Fibroblast of mammary gland (primary cell): ENCODE measurements at regions not wholly inside any gene's neighbourhood (a gene's known extent, or its start where the extent isn't known, plus 50 kb on each side); places are given as distances from the start of the nearest gene placed in this dataset.

ENCODE experiments used
- DNase-seq: peaks from one replicate; pipeline ENCODE4 v3.0.0-alpha.2; 2010; ENCODE audit warnings: low read depth
- H3K4me3 ChIP-seq: 2 replicates; pipeline ENCODE4 v1.5.1; 2011; ENCODE audit warnings: low read depth, mild to moderate bottlenecking, low read length, moderate library complexity; ENCODE audit not compliant: control insufficient read depth
- TF ChIP-seq, protein P1 (sequence below): conservative IDR thresholded peaks from 2 replicates; pipeline ENCODE4 v1.5.1; 2011; ENCODE audit warnings: low read depth, low read length, inconsistent platforms; ENCODE audit not compliant: control insufficient read depth, insufficient read depth

DNA sequence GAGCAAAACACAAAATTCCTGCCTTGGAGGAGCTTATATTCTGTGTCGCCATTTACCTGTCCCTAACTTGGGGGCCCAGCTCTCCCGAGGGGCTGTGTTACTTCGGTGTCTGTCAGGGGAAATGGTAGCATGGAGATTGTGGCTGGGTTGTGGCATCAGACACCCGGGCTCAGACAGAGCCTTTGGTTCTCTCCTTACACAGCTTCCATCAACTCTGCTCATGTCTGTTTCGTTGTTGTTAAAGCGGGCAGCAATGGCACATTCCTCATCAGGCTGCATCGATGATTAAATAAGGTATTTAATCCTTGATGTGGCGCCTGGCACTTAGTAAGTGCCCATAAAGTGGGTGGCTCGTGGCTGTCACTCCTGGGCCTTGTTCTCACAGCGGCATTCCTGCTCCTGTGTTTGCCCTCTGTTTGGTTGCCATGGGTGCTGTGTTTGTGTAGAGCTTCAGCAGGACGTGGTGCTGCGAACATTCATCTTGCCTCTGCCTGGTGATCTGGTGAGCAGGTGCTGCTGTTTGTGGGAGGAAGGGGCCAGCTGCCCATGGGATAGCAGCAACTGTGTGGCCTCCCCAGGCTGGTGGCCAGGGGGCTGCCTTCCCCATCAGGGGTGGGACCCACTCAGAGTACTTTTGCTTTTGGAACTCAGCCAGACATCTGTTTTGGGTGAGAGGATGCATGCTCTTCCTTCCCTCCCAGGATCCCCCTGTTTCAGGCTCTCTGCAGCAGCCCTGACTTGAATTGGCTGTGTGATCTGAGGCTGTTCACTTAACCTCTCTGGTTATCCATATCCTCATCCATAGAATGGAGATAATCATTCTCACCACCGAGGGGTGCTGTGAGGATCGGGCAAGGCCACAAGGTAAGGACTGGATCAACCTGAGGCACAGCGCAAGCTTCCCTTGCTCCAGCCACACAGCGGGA lies 207.2 kb upstream of the SVIL start:
- TF ChIP-seq, protein P1, sequence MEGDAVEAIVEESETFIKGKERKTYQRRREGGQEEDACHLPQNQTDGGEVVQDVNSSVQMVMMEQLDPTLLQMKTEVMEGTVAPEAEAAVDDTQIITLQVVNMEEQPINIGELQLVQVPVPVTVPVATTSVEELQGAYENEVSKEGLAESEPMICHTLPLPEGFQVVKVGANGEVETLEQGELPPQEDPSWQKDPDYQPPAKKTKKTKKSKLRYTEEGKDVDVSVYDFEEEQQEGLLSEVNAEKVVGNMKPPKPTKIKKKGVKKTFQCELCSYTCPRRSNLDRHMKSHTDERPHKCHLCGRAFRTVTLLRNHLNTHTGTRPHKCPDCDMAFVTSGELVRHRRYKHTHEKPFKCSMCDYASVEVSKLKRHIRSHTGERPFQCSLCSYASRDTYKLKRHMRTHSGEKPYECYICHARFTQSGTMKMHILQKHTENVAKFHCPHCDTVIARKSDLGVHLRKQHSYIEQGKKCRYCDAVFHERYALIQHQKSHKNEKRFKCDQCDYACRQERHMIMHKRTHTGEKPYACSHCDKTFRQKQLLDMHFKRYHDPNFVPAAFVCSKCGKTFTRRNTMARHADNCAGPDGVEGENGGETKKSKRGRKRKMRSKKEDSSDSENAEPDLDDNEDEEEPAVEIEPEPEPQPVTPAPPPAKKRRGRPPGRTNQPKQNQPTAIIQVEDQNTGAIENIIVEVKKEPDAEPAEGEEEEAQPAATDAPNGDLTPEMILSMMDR = no peak
- no peak overlapping the region for H3K4me3 ChIP-seq
- DNase-seq = no peak

DNA sequence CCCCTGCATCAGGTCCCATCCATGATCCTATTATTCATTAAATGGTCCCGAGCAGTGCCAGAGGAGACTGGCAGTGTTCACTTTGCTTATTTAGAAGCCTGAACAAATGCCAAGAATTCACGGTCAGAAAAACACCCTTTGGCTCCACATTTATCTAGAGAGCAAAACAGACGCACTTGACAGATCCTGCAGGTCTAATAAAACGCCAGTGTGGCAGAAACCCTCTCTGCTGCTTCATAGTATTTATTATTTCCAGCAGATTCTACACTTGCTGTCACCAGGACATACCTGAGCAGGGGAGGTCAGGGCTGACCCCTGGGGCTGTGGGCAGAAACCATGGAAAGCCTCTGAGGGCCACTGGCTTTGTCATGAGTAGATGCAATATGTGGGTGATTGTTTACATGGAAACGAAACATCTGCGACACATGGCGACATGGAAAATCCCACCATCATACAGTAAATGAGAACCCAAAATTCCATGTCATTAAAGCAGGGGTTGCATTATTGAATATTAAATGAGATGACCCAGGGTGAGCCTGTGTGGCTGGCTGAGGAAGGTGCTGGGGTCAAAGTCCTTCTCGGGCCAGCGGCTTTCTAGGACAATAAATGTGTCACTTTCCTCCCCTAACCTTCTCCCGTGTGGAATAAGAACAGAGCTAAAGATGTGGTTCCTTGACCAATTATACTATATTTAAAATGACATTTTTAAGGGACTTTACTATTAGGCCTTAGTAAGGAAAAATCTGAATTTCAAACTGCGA lies 205.9 kb upstream of the SVIL start:
- H3K4me3 ChIP-seq = no peak overlapping the region
- DNase-seq = no peak
- TF ChIP-seq, protein P1 = no peak

DNA sequence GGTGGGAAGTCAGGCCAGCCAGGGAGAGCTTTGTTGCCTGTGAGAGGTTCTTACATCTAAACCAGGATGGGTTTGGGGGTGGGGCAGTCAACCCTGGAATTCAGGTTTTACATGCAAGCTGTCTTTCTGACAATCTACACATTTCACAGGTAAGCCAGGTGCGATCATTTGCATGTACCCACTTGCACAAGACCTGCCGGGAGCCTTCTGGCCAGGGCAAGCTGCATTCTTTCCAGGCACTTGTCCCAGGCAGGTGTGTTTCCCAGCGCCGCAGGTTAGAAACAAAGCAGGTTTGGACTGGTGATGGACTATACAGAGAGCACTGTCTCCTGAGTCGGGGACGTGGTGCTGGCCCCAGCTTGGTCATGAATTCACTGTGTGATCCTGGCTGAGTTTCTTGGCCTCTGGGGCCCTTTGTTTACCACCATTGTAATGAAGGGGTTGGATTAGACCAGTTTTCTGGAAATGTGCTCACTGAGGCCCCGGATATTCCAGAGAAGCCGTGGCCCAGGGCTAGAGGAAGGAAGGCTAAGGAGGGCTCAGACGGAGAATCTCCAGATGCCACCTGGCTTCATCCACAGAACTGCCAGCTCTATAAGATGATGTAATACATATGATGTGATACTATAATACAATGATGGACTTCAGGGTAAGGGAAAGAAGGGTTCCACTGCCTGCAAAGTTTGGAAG lies 205.2 kb upstream of the SVIL start:
- H3K4me3 ChIP-seq = no peak overlapping the region
- no peak for DNase-seq
- TF ChIP-seq, protein P1 = no peak

DNA sequence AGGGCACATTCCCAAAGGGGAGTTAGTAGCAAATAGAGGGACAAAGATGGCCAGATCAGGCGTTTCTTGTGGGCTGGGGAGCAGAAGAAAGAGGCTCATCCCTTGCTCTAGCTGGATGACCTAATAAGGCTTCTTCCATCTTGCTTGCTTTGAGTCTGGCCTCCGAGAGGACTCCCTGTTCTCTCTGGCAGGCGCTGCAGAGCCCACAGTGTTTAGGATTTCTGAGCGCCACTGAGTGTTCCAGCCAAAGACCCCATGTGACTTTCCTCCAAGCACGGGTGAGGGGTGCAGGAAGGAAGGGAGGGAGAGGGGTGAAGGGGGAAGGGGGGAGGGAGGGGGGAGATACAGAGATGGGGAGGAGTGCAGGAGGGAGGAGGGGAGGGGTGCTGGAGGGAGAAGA lies 203.8 kb upstream of the SVIL start:
- H3K4me3 ChIP-seq = no peak overlapping the region
- TF ChIP-seq, protein P1 = no peak
- no peak for DNase-seq

DNA sequence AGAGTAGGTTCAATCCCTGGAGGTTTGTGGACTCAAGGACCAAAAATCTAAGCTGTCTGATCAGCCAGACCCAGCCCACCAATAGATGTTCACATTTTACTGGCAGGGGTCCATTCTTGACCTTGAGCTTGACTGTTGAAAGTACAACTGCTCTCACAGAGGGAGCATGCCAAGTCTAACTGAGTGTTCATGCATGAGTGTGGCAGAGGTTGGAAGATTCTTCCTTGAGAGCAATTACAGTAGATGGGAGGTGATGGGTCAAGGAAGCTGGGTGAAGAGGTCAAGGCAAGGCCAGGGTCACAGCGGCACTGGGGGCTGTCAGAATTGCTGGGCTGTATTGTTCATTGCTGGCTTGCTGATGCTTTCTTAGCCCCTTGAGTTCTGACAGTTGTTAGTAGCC lies 202.8 kb upstream of the SVIL start:
- no peak for DNase-seq
- TF ChIP-seq, protein P1 = no peak

DNA sequence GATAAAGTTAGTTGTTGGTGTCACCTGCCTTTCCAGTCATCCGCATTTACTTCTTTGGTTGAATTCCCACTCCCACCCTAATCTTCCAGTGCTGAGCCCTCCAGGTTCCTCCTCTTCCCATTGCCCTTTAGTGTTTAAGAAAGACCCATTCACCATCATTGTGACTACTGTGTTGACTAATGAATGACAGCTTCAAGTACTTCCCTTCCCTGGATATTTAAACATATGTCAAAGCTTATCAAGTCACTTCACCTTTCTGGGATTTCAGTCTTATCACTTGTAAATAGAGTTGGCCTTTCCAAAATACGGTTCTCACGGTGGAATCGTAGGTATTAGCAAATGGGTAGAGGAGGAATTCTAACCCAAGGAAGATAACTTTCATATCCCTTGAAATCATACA lies 201.6 kb upstream of the SVIL start:
- TF ChIP-seq, protein P1 = no peak
- no peak overlapping the region for H3K4me3 ChIP-seq

More for the DNA sequence above, 202.8 kb upstream of the SVIL start:
- no peak overlapping the region for H3K4me3 ChIP-seq

More for the DNA sequence above, 201.6 kb upstream of the SVIL start:
- DNase-seq = no peak
